HepG2 (cell line): ENCODE measurements at regions not wholly inside any gene's neighbourhood (a gene's known extent, or its start where the extent isn't known, plus 50 kb on each side); places are given as distances from the start of the nearest gene placed in this dataset.

Experiments used
- ATAC-seq: fragments of 200-7000 bp; cut with Tn5 transposase; 3 replicates; pipeline ENCODE4 v1.9.1; 2020; ENCODE audit warnings: mild to moderate bottlenecking, moderate library complexity
- BruUV-seq: library from RNA; stranded (reverse); fragments of 400-500 nt; replicated peaks from 2 replicates; lab custom pipeline; 2021; lab: Mats Ljungman, UMichigan
- CTCF ChIA-PET: fragments of 300-600 bp; formaldehyde crosslinking; extraction: SDS; loops from one replicate; lab custom pipeline; 2021; ENCODE audit warnings: low total read pairs, inconsistent platforms, low intra/inter-chr PET ratio; lab: Yijun Ruan, JAX
- POLR2A ChIA-PET: fragments of 350-600 bp; sonication (Branson Sonifier 250); formaldehyde crosslinking; loops from one replicate; lab custom pipeline; 2020; ENCODE audit warnings: antibody characterized with exemption, inconsistent platforms; lab: Yijun Ruan, JAX
- DNase-seq: peaks from one replicate; pipeline ENCODE4 v3.0.0-alpha.2; 2015; ENCODE audit warnings: low spot score
- FAIRE-seq: peaks from 3 replicates; lab custom pipeline; 2011; peaks lifted over from hg19 to GRCh38; lab: Jason Lieb, UNC
- H2AFZ ChIP-seq: one replicate; pipeline ENCODE4 v1.6.1; 2011; ENCODE audit warnings: low read length, inconsistent platforms
- H3K27ac ChIP-seq: fragments of 300-600 bp; 3 replicates; pipeline ENCODE4 v1.8.0; 2011; ENCODE audit warnings: mixed run types, mild to moderate bottlenecking, mixed read lengths, low read length, inconsistent platforms; ENCODE audit not compliant: insufficient read depth; ENCODE audit errors: extremely low read length
- H3K27me3 ChIP-seq, 2 experiments: fragments of 200-600 bp in 1 of 2; 2 replicates in 1 of 2; 3 replicates in 1 of 2; pipeline versions ENCODE4 v1.6.0 to v1.8.0; 2011; ENCODE audit warnings: low read length in 2 of 2, mild to moderate bottlenecking in 2 of 2, moderate library complexity in 2 of 2, inconsistent platforms in 1 of 2; ENCODE audit not compliant: insufficient read depth in 2 of 2, control insufficient read depth in 1 of 2
- H3K36me3 ChIP-seq, 2 experiments: fragments of 200-600 bp in 1 of 2; replicated peaks in 1 of 2; 2 replicates in 1 of 2; 3 replicates in 1 of 2; pipeline versions ENCODE4 v1.5.1 to v1.8.0; 2011; ENCODE audit warnings: low read length in 2 of 2, inconsistent platforms in 1 of 2; ENCODE audit not compliant: insufficient read depth in 2 of 2, control insufficient read depth in 1 of 2
- H3K4me1 ChIP-seq: 2 replicates; pipeline ENCODE4 v1.5.1; 2012; ENCODE audit warnings: low read length, inconsistent platforms; ENCODE audit not compliant: insufficient read depth
- H3K4me2 ChIP-seq: 2 replicates; pipeline ENCODE4 v1.6.0; 2011; ENCODE audit warnings: low read depth, low read length, inconsistent platforms
- H3K4me3 ChIP-seq, 3 experiments: fragments of 200-600 bp in 1 of 3; sonication (generic), shearing (Covaris generic) in 1 of 3; replicated peaks in 1 of 3; 2 replicates each; pipeline ENCODE4 v1.5.1; 2011 to 2016; ENCODE audit warnings: low read length in 3 of 3, inconsistent platforms in 2 of 3, low read depth in 2 of 3, mild to moderate bottlenecking in 2 of 3, control low read depth in 1 of 3, mixed read lengths in 1 of 3; ENCODE audit not compliant: insufficient read depth in 1 of 3
- H3K79me2 ChIP-seq: one replicate; pipeline ENCODE4 v1.6.1; 2011; ENCODE audit warnings: low read length, inconsistent platforms; ENCODE audit not compliant: insufficient read depth
- H3K9ac ChIP-seq: 2 replicates; pipeline ENCODE4 v1.6.0; 2011; ENCODE audit warnings: mild to moderate bottlenecking, low read depth, low read length, inconsistent platforms; ENCODE audit not compliant: insufficient read depth
- H3K9me3 ChIP-seq: 2 replicates; pipeline ENCODE4 v1.5.1; 2012; ENCODE audit warnings: mild to moderate bottlenecking, low read length
- H4K20me1 ChIP-seq: 2 replicates; pipeline ENCODE4 v1.6.0; 2011; ENCODE audit warnings: inconsistent platforms, mild to moderate bottlenecking, low read length, moderate library complexity; ENCODE audit not compliant: insufficient read depth
- ATF7 ChIP-seq, 2 experiments: fragments of 450-650 bp in 1 of 2; sonication (generic) in 1 of 2; formaldehyde crosslinking in 1 of 2; IDR thresholded peaks; 2 replicates each; pipeline versions ENCODE4 v1.4.0 to v1.6.1; 2016 to 2020; ENCODE audit warnings: antibody characterized with exemption in 1 of 2, mild to moderate bottlenecking in 1 of 2, missing genetic modification reagents in 1 of 2
- KLF9 ChIP-seq: IDR thresholded peaks from 2 replicates; pipeline ENCODE4 v1.6.1; 2016; ENCODE audit warnings: low read depth
- PRPF4 ChIP-seq: fragments of 200-400 bp; formaldehyde crosslinking; IDR thresholded peaks from 2 replicates; pipeline ENCODE4 v1.6.1; 2016; ENCODE audit warnings: low read length, low read depth; ENCODE audit not compliant: poor library complexity, severe bottlenecking
- SRY ChIP-seq: sonication (generic); formaldehyde crosslinking; IDR thresholded peaks from 2 replicates; pipeline ENCODE4 v1.8.0; 2022; ENCODE audit warnings: mild to moderate bottlenecking, missing genetic modification reagents
- ZNF674 ChIP-seq: sonication (generic); formaldehyde crosslinking; IDR thresholded peaks from 2 replicates; pipeline ENCODE4 v1.5.0; 2020; ENCODE audit warnings: low read depth, mild to moderate bottlenecking, missing genetic modification reagents
- WGBS: methylation state at CpG from one replicate; pipeline ENCODE4 v1.1.6; 2017; ENCODE audit warnings: low lambda C conversion rate; 5-methylcytosine and 5-hydroxymethylcytosine counted together
- in situ Hi-C: cut with HindIII; loops from 2 replicates; pipeline ENCODE4 v1.10.0; 2017; ENCODE audit warnings: low pct_unique_long_range_greater_than_20kb; ENCODE audit not compliant: extremely low pct_ligation_motif_present
- intact Hi-C: fragments of 100-400 bp; cut with micrococcal nuclease; formaldehyde crosslinking; loops from one replicate; pipeline ENCODE4 v1.10.0; 2022; ENCODE audit not compliant: unreplicated experiment
- TF ChIP-seq, protein P1 (sequence below): sonication (generic); formaldehyde crosslinking; conservative IDR thresholded peaks from 2 replicates; pipeline ENCODE4 v1.4.0; 2020; ENCODE audit warnings: mild to moderate bottlenecking, missing genetic modification reagents, moderate library complexity
- TF ChIP-seq, protein P2 (sequence below): sonication (generic); formaldehyde crosslinking; IDR thresholded peaks from 2 replicates; pipeline ENCODE4 v1.5.0; 2020; ENCODE audit warnings: mild to moderate bottlenecking, missing genetic modification reagents

DNA sequence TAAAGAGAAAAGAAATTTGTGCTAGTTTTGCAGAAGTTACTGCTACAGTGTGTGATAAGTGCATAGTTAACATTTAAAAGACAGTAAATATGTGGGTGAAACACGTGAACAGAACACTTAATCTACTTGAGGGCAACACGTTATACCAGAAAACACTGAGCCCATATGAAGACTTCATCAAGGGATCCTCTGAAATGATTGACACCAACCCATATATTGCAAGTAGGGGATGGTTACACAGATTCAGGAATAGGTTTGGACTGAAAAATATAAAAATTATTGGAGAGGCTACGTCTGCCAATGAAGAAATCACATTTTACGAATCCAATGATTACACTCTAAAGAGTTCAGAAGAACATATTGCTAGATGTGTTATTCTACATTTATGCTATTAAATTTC is 185.6 kb downstream of the GPX5 start:
- no peak overlapping the region for H3K9ac ChIP-seq
- in situ Hi-C loops: no loop called here
- H3K36me3 ChIP-seq: no peaks in the 10 kb centered on the region
- TF ChIP-seq SRY (CRISPR knock-in tag) (no peak), KLF9 (CRISPR knock-in tag) (no peak)
- no peak overlapping the region for H3K27ac ChIP-seq
- H3K4me1 ChIP-seq: peaks cover 20% of the 10 kb centered on the region
- no peaks in the 10 kb centered on the region; a peak in 1 of 5 replicates for H3K27me3 ChIP-seq
- ChIA-PET CTCF (no interaction called here), POLR2A (interaction anchor here (0.7 kb wide), 1 partner anchor 213 kb away, joined by 3 read pairs; the partner anchor contains the start of gene TRIM27)
- BruUV-seq: no TSS peak
- no peaks in the 10 kb centered on the region for H4K20me1 ChIP-seq
- WGBS: 49% methylated on average over 4 of the region's 4 CpGs
- no peak overlapping the region for H3K4me3 ChIP-seq
- intact Hi-C loops: no loop called here
- ATAC-seq (no peak), FAIRE-seq (no peak), DNase-seq (no peak)
- no peak overlapping the region for H3K4me2 ChIP-seq
- no peaks in the 10 kb centered on the region for H3K79me2 ChIP-seq
- no peak overlapping the region for H2AFZ ChIP-seq
- peaks cover 14% of the 10 kb centered on the region for H3K9me3 ChIP-seq

DNA sequence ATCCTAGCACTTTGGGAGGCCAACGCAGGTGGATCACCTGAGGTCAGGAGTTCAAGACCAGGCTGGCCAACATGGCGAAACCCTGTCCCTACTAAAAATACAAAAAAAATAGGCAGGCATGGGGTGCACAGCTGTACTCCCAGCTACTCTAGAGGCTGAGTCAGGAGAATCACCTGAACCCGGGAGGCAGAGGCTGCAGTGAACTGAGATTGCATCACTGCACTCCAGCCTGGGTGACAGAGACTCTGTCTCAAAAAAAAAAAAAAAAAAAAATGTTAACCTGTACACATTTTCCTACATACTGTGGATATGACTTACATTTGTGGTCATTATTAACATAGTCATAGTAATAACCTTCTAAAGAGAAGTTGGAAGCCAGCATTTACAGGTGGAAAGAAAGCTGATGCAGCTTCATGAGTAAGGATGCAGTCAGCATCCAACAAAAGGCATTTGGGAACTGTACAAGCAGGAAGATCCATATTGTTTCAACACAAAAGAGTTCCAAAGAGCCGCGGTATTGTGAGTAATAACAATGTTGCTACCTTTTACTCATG is 186.2 kb downstream of the GPX5 start:
- Histone ChIP-seq H3K9me3 (peaks cover 14% of the 10 kb centered on the region), H3K9ac (no peak overlapping the region), H2AFZ (no peak overlapping the region), H4K20me1 (no peaks in the 10 kb centered on the region), H3K4me1 (peaks cover 20% of the 10 kb centered on the region), H3K4me3 (no peak overlapping the region), H3K36me3 (no peaks in the 10 kb centered on the region), H3K27me3 (no peaks in the 10 kb centered on the region; a peak in 1 of 5 replicates), H3K79me2 (no peaks in the 10 kb centered on the region), H3K27ac (no peak overlapping the region), H3K4me2 (no peak overlapping the region)
- TF ChIP-seq ATF7 (IDR thresholded peaks at IDR 0.05): peak; percentile 9; the same call in 1 of the 2 replicates
- TF ChIP-seq ATF7 (CRISPR knock-in tag; IDR thresholded peaks at IDR 0.05): no peak
- TF ChIP-seq PRPF4: no peak
- TF ChIP-seq, protein P1, sequence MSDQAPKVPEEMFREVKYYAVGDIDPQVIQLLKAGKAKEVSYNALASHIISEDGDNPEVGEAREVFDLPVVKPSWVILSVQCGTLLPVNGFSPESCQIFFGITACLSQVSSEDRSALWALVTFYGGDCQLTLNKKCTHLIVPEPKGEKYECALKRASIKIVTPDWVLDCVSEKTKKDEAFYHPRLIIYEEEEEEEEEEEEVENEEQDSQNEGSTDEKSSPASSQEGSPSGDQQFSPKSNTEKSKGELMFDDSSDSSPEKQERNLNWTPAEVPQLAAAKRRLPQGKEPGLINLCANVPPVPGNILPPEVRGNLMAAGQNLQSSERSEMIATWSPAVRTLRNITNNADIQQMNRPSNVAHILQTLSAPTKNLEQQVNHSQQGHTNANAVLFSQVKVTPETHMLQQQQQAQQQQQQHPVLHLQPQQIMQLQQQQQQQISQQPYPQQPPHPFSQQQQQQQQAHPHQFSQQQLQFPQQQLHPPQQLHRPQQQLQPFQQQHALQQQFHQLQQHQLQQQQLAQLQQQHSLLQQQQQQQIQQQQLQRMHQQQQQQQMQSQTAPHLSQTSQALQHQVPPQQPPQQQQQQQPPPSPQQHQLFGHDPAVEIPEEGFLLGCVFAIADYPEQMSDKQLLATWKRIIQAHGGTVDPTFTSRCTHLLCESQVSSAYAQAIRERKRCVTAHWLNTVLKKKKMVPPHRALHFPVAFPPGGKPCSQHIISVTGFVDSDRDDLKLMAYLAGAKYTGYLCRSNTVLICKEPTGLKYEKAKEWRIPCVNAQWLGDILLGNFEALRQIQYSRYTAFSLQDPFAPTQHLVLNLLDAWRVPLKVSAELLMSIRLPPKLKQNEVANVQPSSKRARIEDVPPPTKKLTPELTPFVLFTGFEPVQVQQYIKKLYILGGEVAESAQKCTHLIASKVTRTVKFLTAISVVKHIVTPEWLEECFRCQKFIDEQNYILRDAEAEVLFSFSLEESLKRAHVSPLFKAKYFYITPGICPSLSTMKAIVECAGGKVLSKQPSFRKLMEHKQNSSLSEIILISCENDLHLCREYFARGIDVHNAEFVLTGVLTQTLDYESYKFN (CRISPR knock-in tag): no peak
- TF ChIP-seq ZNF674 (CRISPR knock-in tag): no peak
- TF ChIP-seq, protein P2, sequence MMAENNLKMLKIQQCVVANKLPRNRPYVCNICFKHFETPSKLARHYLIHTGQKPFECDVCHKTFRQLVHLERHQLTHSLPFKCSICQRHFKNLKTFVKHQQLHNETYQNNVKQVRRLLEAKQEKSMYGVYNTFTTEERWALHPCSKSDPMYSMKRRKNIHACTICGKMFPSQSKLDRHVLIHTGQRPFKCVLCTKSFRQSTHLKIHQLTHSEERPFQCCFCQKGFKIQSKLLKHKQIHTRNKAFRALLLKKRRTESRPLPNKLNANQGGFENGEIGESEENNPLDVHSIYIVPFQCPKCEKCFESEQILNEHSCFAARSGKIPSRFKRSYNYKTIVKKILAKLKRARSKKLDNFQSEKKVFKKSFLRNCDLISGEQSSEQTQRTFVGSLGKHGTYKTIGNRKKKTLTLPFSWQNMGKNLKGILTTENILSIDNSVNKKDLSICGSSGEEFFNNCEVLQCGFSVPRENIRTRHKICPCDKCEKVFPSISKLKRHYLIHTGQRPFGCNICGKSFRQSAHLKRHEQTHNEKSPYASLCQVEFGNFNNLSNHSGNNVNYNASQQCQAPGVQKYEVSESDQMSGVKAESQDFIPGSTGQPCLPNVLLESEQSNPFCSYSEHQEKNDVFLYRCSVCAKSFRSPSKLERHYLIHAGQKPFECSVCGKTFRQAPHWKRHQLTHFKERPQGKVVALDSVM (CRISPR knock-in tag): peak; percentile 46; the same call in 1 of the 2 replicates
- FAIRE-seq (no peak), ATAC-seq (0 out of 3 replicates have a peak, but pooled peaks have one; percentile 22), DNase-seq (no peak)
- intact Hi-C loops (no loop called here), in situ Hi-C loops (no loop called here)
- ChIA-PET POLR2A (interaction anchor here (0.7 kb wide), 2 partner anchors 19 to 212 kb away, joined by 3 to 4 read pairs; partner anchors contain the start of gene TRIM27), CTCF (no interaction called here)
- BruUV-seq: no TSS peak
- 31% methylated on average over 5 of the region's 5 CpGs for WGBS
